SK-N-SH (cell line): ENCODE measurements at regions not wholly inside any gene's neighbourhood (a gene's known extent, or its start where the extent isn't known, plus 50 kb on each side); places are given as distances from the start of the nearest gene placed in this dataset.

ENCODE experiments used
- CTCF ChIA-PET: fragments of 300-600, 350-600 bp; formaldehyde crosslinking; extraction: SDS; loops from one replicate; lab custom pipeline; 2021; lab: Yijun Ruan, JAX
- POLR2A ChIA-PET: fragments of 350-600 bp; sonication (Branson Sonifier 250); formaldehyde crosslinking; extraction: SDS; loops from one replicate; lab custom pipeline; 2020; ENCODE audit warnings: antibody characterized with exemption, inconsistent platforms; lab: Yijun Ruan, JAX
- DNase-seq: peaks from one replicate; pipeline ENCODE4 v3.0.0; 2012
- H2AFZ ChIP-seq: fragments of 200-600 bp; sonication (generic); 2 replicates; pipeline ENCODE4 v1.8.1; 2016; ENCODE audit warnings: antibody characterized with exemption, mild to moderate bottlenecking, low read depth
- H3F3A ChIP-seq: fragments of 200-600 bp; sonication (generic); replicated peaks from 2 replicates; pipeline ENCODE3; 2016; ENCODE audit warnings: antibody characterized with exemption, mild to moderate bottlenecking; ENCODE audit not compliant: insufficient read depth
- H3K27ac ChIP-seq, 2 experiments: fragments of 200-500 bp in 1 of 2; fragments of 200-600 bp in 1 of 2; sonication (Bioruptor generic) in 1 of 2; sonication (generic), shearing (Covaris generic) in 1 of 2; 2 replicates each; pipeline versions ENCODE4 v1.5.1 to v1.6.1; 2014 to 2016; ENCODE audit warnings: low read depth in 2 of 2, inconsistent platforms in 1 of 2, low read length in 1 of 2, mild to moderate bottlenecking in 1 of 2, mixed read lengths in 1 of 2
- H3K27me3 ChIP-seq: fragments of 200-600 bp; sonication (generic), shearing (Covaris generic); 2 replicates; pipeline ENCODE4 v1.6.1; 2016; ENCODE audit warnings: mixed run types; ENCODE audit not compliant: insufficient read depth
- H3K36me3 ChIP-seq, 2 experiments: fragments of 200-500 bp in 1 of 2; fragments of 200-600 bp in 1 of 2; sonication (Bioruptor generic) in 1 of 2; sonication (generic) in 1 of 2; replicated peaks in 1 of 2; 2 replicates each; pipeline versions ENCODE3 to v1.5.1; 2014 to 2016; ENCODE audit warnings: low read length in 1 of 2, mild to moderate bottlenecking in 1 of 2; ENCODE audit not compliant: insufficient read depth in 2 of 2, control insufficient read depth in 1 of 2
- H3K4me1 ChIP-seq, 2 experiments: fragments of 200-500 bp in 1 of 2; fragments of 200-600 bp in 1 of 2; sonication (Bioruptor generic) in 1 of 2; sonication (generic), shearing (Covaris generic) in 1 of 2; 2 replicates each; pipeline versions ENCODE4 v1.5.1 to v1.6.1; 2014 to 2016; ENCODE audit warnings: low read depth in 1 of 2, low read length in 1 of 2, mixed run types in 1 of 2; ENCODE audit not compliant: insufficient read depth in 2 of 2, control insufficient read depth in 1 of 2
- H3K4me2 ChIP-seq: fragments of 200-600 bp; sonication (generic), shearing (Covaris generic); 2 replicates; pipeline ENCODE4 v1.6.1; 2017; ENCODE audit warnings: mixed run types
- H3K4me3 ChIP-seq, 2 experiments: fragments of 200-500 bp in 1 of 2; fragments of 200-600 bp in 1 of 2; sonication (Bioruptor generic) in 1 of 2; sonication (generic), shearing (Covaris generic) in 1 of 2; 2 replicates each; pipeline versions ENCODE4 v1.5.1 to v1.8.1; 2014 to 2016; ENCODE audit warnings: low read depth in 2 of 2, inconsistent platforms in 1 of 2, low read length in 1 of 2, mild to moderate bottlenecking in 1 of 2, mixed read lengths in 1 of 2, moderate library complexity in 1 of 2
- H3K79me2 ChIP-seq: fragments of 200-600 bp; sonication (generic); 2 replicates; pipeline ENCODE4 v1.8.1; 2017; ENCODE audit warnings: mild to moderate bottlenecking; ENCODE audit not compliant: insufficient read depth
- H3K9ac ChIP-seq: fragments of 200-600 bp; sonication (generic); 2 replicates; pipeline ENCODE4 v1.6.1; 2017; ENCODE audit warnings: mixed run types
- H3K9me2 ChIP-seq: fragments of 200-600 bp; sonication (generic); 2 replicates; pipeline ENCODE4 v1.6.1; 2017; ENCODE audit warnings: mixed run types
- H3K9me3 ChIP-seq: fragments of 200-600 bp; sonication (generic); 2 replicates; pipeline ENCODE4 v1.6.1; 2017; ENCODE audit warnings: mixed run types, mild to moderate bottlenecking, moderate library complexity
- H4K20me1 ChIP-seq: fragments of 200-600 bp; sonication (generic); 2 replicates; pipeline ENCODE4 v1.6.1; 2017; ENCODE audit warnings: mild to moderate bottlenecking, mixed run types; ENCODE audit not compliant: insufficient read depth
- CHD2 ChIP-seq: fragments of 150-350 bp; IDR thresholded peaks from 2 replicates; pipeline ENCODE4 v1.6.1; 2018; ENCODE audit warnings: low read length; ENCODE audit not compliant: partially characterized antibody
- EP300 ChIP-seq, 2 experiments: IDR thresholded peaks; 2 replicates each; pipeline versions ENCODE4 v1.4.0 to v1.6.1; 2012; ENCODE audit warnings: borderline replicate concordance in 1 of 2, low read depth in 1 of 2, low read length in 1 of 2
- EZH2phosphoT487 ChIP-seq: fragments of 200-600 bp; sonication (generic); IDR thresholded peaks from 2 replicates; pipeline ENCODE4 v1.6.1; 2017; ENCODE audit warnings: low read depth, mixed run types, mild to moderate bottlenecking, antibody characterized with exemption, moderate library complexity, borderline replicate concordance
- FOSL2 ChIP-seq: IDR thresholded peaks from 2 replicates; pipeline ENCODE4 v1.4.0; 2012; ENCODE audit warnings: low read depth, mild to moderate bottlenecking, moderate library complexity, borderline replicate concordance
- FOXM1 ChIP-seq: IDR thresholded peaks from 2 replicates; pipeline ENCODE4 v1.4.0; 2012; ENCODE audit warnings: low read depth, mild to moderate bottlenecking
- MAX ChIP-seq: IDR thresholded peaks from 2 replicates; pipeline ENCODE4 v1.4.0; 2012; ENCODE audit warnings: low read depth
- MXI1 ChIP-seq: IDR thresholded peaks from 2 replicates; pipeline ENCODE4 v1.6.1; 2012; ENCODE audit warnings: mild to moderate bottlenecking, low read depth, low read length, improper control_type of control experiment
- NFIC ChIP-seq: IDR thresholded peaks from 2 replicates; pipeline ENCODE4 v1.4.0; 2012; ENCODE audit warnings: borderline replicate concordance
- NRF1 ChIP-seq: IDR thresholded peaks from 2 replicates; pipeline ENCODE4 v1.6.1; 2012; ENCODE audit warnings: low read depth, mild to moderate bottlenecking, low read length
- POLR2AphosphoS5 ChIP-seq: IDR thresholded peaks from 2 replicates; pipeline ENCODE4 v1.6.1; 2012; ENCODE audit warnings: low read depth, low read length
- RCOR1 ChIP-seq: fragments of 150-350 bp; IDR thresholded peaks from 2 replicates; pipeline ENCODE4 v1.6.1; 2017; ENCODE audit warnings: antibody characterized with exemption, low read length
- SIN3A ChIP-seq: IDR thresholded peaks from 2 replicates; pipeline ENCODE4 v1.6.1; 2012; ENCODE audit warnings: low read depth, mild to moderate bottlenecking, low read length, moderate library complexity, borderline replicate concordance
- TCF12 ChIP-seq: IDR thresholded peaks from 2 replicates; pipeline ENCODE4 v1.4.0; 2012
- TEAD4 ChIP-seq: IDR thresholded peaks from 2 replicates; pipeline ENCODE4 v1.4.0; 2012; ENCODE audit warnings: mild to moderate bottlenecking, borderline replicate concordance; ENCODE audit not compliant: insufficient read depth
- USF2 ChIP-seq: fragments of 150-350 bp; IDR thresholded peaks from 2 replicates; pipeline ENCODE4 v1.6.1; 2017; ENCODE audit warnings: antibody characterized with exemption, low read length, low read depth, borderline replicate concordance
- WGBS: methylation state at CpG from one replicate; pipeline ENCODE4 v1.1.6; 2017; ENCODE audit warnings: low lambda C conversion rate; 5-methylcytosine and 5-hydroxymethylcytosine counted together
- TF ChIP-seq, protein P1 (sequence below): IDR thresholded peaks from 2 replicates; pipeline ENCODE4 v1.4.0; 2012; ENCODE audit warnings: low read depth, borderline replicate concordance
- TF ChIP-seq, protein P2 (sequence below): fragments of 150-350 bp; IDR thresholded peaks from 2 replicates; pipeline ENCODE4 v1.6.1; 2016; ENCODE audit warnings: mild to moderate bottlenecking, low read depth, low read length

DNA sequence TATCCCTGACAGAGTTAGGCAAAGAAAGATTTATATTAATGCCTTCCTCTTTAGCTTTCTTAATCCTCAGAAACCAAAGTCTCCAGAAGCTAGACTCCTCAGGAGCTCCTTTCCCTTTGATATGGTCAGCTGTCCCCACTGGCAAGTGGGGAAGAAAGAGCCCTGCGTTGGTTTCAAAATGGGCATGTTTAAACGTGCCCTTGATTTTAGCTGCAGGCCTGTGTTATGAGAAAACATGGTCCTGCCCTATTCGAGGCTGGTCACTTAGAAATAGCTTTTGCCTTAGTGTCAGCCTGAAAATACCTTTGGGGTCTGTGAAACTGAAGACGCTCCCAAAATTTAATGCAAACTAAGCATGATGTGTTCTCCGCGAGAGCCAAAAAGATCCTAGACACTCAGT, 135.5 kb upstream of the RARB start:
- POLR2A ChIA-PET = no interaction called here

DNA sequence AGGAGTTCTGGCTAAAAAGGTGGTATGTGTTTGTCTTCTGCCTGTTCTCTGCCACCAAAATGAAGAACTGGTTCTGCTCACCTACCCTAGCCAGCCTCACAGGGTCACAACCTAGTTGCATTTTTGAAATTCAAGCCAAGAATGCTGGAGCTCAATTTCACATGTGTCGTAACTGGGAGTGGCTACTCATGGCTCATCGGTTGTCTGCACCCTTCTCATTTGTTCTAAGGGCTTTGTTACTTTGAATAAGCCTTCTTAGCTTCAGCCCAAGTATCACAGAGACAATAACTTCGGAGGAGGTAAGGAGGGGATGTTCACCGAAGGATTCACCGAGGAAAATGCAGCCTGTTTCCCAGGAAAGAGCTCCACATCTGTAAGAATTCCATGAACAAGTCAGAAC, 134.3 kb upstream of the RARB start:
- ChIA-PET POLR2A (no interaction called here), CTCF (interaction anchor here (1.4 to 2.6 kb wide), 2 partner anchors 11 to 331 kb away, joined by 3 to 5 read pairs; no protein-coding TSS in a partner anchor)
- H3K27ac ChIP-seq = peak overlapping the region in 1 of 2 experiments; percentile 43; a peak in 1 of 4 replicates
- no peaks in the 10 kb centered on the region for H4K20me1 ChIP-seq
- H3K9me2 ChIP-seq = no peaks in the 10 kb centered on the region
- TF ChIP-seq USF2 (no peak), RCOR1 (no peak), FOSL2 (no peak), CHD2 (no peak), TEAD4 (no peak), FOXM1 (no peak)
- 64% methylated on average over 5 of the region's 5 CpGs for WGBS
- no peak overlapping the region for H3K4me3 ChIP-seq
- H3K4me2 ChIP-seq = no peak overlapping the region
- H3K9me3 ChIP-seq = no peaks in the 10 kb centered on the region
- DNase-seq = no peak
- H3K79me2 ChIP-seq = no peaks in the 10 kb centered on the region
- no peaks in the 10 kb centered on the region for H3K36me3 ChIP-seq
- H3K4me1 ChIP-seq = peaks cover 7 to 8% of the 10 kb centered on the region in 2 experiments; a peak in 2 of 4 replicates
- H3K9ac ChIP-seq = no peak overlapping the region
- no peaks in the 10 kb centered on the region for H3K27me3 ChIP-seq
- no peak overlapping the region for H2AFZ ChIP-seq
- no peaks in the 10 kb centered on the region for H3F3A ChIP-seq

More for the DNA sequence above, 135.5 kb upstream of the RARB start:
- peaks cover 2 to 7% of the 10 kb centered on the region in 2 experiments; a peak in 2 of 4 replicates for H3K4me1 ChIP-seq
- no peak overlapping the region for H3K9ac ChIP-seq
- no peak overlapping the region for H3K4me3 ChIP-seq
- H2AFZ ChIP-seq = no peak overlapping the region
- H4K20me1 ChIP-seq = no peaks in the 10 kb centered on the region
- CTCF ChIA-PET = interaction anchor here (2.6 kb wide), 1 partner anchor 10 kb away, joined by 5 read pairs; no protein-coding TSS in a partner anchor
- no peaks in the 10 kb centered on the region for H3K27me3 ChIP-seq
- H3F3A ChIP-seq = no peaks in the 10 kb centered on the region
- TF ChIP-seq EZH2phosphoT487 (no peak), FOXM1 (no peak), SIN3A (no peak), POLR2AphosphoS5 (no peak), USF2 (no peak), CHD2 (no peak), NRF1 (no peak), MAX (no peak), TCF12 (no peak), EP300 (IDR thresholded peaks at IDR 0.05; ENCODE audit: borderline replicate concordance in 1 of 2, low read depth in 1 of 2, low read length in 1 of 2) (no peak), MXI1 (no peak), NFIC (no peak)
- TF ChIP-seq, protein P1, sequence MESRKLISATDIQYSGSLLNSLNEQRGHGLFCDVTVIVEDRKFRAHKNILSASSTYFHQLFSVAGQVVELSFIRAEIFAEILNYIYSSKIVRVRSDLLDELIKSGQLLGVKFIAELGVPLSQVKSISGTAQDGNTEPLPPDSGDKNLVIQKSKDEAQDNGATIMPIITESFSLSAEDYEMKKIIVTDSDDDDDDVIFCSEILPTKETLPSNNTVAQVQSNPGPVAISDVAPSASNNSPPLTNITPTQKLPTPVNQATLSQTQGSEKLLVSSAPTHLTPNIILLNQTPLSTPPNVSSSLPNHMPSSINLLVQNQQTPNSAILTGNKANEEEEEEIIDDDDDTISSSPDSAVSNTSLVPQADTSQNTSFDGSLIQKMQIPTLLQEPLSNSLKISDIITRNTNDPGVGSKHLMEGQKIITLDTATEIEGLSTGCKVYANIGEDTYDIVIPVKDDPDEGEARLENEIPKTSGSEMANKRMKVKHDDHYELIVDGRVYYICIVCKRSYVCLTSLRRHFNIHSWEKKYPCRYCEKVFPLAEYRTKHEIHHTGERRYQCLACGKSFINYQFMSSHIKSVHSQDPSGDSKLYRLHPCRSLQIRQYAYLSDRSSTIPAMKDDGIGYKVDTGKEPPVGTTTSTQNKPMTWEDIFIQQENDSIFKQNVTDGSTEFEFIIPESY = no peak
- TF ChIP-seq, protein P2, sequence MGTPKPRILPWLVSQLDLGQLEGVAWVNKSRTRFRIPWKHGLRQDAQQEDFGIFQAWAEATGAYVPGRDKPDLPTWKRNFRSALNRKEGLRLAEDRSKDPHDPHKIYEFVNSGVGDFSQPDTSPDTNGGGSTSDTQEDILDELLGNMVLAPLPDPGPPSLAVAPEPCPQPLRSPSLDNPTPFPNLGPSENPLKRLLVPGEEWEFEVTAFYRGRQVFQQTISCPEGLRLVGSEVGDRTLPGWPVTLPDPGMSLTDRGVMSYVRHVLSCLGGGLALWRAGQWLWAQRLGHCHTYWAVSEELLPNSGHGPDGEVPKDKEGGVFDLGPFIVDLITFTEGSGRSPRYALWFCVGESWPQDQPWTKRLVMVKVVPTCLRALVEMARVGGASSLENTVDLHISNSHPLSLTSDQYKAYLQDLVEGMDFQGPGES = no peak
- no peak for DNase-seq
- H3K27ac ChIP-seq = peak overlapping the region in 1 of 2 experiments; percentile 43; a peak in 1 of 4 replicates
- H3K9me3 ChIP-seq = no peaks in the 10 kb centered on the region
- H3K36me3 ChIP-seq = no peaks in the 10 kb centered on the region
- H3K4me2 ChIP-seq = no peak overlapping the region
- 82% methylated on average over 6 of the region's 6 CpGs for WGBS
- H3K79me2 ChIP-seq = no peaks in the 10 kb centered on the region
- no peaks in the 10 kb centered on the region for H3K9me2 ChIP-seq
